ENCODE measurements at regions not wholly inside any gene's neighbourhood (a gene's known extent, or its start where the extent isn't known, plus 50 kb on each side); places are given as distances from the start of the nearest gene placed in this dataset.

GRCh38 chr2:107215401-107216350 lies 329.7 kb upstream of the ST6GAL2 start:
- DNase-seq (ENCODE audit: low read depth, low spot score): no peak

DNA sequence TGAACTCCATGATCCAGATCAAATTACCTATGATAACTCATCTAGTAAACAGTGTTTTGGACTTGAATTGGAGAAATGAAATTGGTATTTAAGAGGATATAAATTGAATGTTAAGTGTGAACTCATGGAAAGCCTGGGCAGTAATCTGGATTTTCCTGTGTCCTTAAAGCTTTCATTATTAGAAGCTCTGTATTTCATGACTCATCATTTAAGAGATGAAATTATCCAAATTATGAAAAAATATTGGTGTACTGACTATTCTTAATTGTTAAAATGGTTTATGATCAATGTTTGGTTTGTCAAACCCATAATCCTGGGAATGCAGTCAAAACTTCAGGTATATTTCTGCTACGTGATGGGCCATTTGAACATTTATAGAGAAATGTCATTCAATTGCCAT lies 332.2 kb upstream of the ST6GAL2 start:
- no peak for DNase-seq (ENCODE audit: low read depth, low spot score)

DNA sequence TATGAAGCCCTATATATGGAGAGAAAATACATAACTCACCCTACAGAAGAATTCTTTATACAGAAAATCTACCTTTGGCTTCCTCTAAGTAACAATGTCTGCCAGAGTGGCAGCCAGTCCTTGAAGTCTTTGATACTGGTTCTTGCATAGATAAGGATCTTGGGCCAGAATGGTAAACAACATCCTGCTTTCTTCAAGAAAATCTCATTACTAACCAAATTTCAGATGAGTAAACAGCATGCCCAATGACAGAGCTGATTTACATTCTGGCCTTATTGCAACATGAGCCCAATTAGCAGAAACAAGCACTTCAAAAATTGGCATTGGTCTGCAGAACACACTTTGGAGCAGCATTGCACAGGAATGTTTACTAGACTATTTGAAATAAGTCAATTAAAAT lies 336.5 kb upstream of the ST6GAL2 start:
- DNase-seq (ENCODE audit: low read depth, low spot score): no peak

DNA sequence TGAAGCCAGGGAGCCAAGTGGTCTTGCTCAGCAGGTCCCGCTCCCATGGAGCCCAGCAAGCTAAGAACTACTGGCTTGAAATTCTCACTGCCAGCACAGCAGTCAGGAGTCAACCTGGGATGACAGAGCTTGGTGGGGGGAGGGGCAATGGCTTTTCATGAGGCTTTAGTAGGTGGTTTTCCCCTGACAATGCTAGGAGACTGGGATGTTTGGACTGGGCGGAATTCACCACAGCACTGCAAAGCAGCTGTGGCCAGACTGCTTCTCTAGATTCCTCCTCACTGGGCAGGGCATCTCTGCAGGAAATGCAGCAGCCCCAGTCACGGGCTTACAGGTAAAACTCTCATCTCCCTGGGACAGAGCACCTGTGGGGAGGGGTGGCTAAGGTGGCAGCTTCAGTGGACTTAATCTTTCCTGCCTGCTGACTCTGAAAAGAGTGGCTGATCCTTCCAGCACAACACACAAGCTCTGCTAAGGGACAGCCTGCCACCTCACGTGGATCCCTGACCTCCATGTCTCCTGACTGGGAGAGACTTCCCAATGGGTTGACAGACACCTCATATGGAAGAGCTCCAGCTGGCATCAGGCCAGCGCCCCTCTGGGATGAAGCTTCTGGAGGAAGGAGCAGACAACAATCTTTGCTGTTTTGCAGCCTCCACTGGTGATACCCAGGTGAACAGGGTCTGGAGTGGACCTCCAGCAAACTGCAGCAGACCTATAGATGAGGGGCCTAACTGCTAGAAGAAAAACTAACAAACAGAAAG lies 349.7 kb upstream of the ST6GAL2 start:
- DNase-seq (ENCODE audit: low read depth, low spot score): no peak

DNA sequence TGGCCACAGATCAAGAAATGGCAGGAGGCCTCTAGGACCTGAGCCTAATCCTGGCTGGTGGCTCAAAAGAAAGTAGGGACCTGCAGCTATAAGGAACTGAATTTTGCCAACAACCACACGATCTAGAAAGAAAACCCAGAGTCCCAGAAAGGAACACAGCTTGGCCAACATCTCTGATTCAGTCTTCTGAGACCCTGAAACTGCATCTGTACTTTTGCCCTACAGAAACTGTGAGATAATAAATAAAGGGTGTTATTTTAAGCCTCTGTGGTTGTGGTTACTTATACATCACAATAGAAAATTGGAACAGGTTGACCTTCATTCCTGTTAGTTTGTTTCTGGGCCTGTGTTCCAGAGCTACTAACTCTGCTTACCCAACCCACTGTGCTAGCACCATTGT lies 356.8 kb upstream of the ST6GAL2 start:
- no peak for DNase-seq (ENCODE audit: low read depth, low spot score)

GRCh38 chr2:107248932-107249331 lies 363.0 kb upstream of the ST6GAL2 start:
- no peak for DNase-seq (ENCODE audit: low read depth, low spot score)

- DNase-seq (ENCODE audit: low read depth, low spot score): no peak
These were observed 369.8 kb upstream of the ST6GAL2 start for GRCh38 chr2:107255744-107256143.

- DNase-seq (ENCODE audit: low read depth, low spot score): no peak
These were observed 372.8 kb upstream of the ST6GAL2 start for GRCh38 chr2:107258531-107259407.

GRCh38 chr2:107259408-107260195 lies 373.6 kb upstream of the ST6GAL2 start:
- no peak for DNase-seq (ENCODE audit: low read depth, low spot score)

- no peak for DNase-seq (ENCODE audit: low read depth, low spot score)
These were observed 377.7 kb upstream of the ST6GAL2 start for GRCh38 chr2:107263628-107264027.

DNA sequence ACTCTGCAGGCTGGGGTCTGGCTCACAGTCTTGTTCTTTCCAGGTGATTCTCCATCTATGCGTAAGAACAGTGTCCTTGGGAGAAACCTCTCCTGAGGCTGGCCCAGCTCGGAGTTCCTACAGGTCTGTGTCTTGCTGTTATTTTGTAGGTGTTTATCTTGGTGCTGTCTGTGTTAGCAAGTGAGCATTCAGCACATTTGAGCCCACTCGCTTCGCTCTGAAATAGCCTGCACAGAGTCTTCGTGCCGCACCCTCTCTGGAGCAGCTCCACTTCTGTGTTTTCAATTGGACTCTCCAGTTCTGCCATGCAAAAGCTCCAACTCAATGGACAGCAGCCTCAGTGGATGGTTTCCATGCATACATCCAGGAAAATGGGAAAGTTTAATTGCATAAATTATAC lies 378.2 kb upstream of the ST6GAL2 start:
- no peak for DNase-seq (ENCODE audit: low read depth, low spot score)

- DNase-seq (ENCODE audit: low read depth, low spot score): no peak
These were observed 380.6 kb upstream of the ST6GAL2 start for GRCh38 chr2:107266555-107266954.

- no peak for DNase-seq (ENCODE audit: low read depth, low spot score)
These were observed 381.1 kb upstream of the ST6GAL2 start for GRCh38 chr2:107267086-107267485.

- DNase-seq (ENCODE audit: low read depth, low spot score): no peak
These were observed 390.1 kb upstream of the ST6GAL2 start for GRCh38 chr2:107276034-107276433.

DNA sequence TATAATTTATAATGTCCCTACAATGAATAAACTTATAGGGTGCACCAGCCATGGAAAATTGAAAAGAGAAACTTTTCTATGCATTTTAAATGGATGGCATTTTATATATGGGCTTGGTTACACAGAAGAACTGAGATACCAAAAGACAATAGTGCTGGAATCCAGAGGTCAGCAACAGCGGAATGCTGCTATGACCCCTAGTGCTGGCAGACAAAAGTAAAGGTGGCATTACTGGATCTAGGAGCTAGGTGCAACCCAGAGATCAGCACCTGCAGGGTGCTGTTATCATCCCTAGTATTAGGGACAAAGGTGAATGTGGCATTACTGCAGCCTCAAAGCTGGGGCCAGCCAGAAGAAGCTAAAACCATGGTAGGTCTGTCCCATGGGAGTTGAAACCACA lies 392.7 kb upstream of the ST6GAL2 start:
- no peak for DNase-seq (ENCODE audit: low read depth, low spot score)

GRCh38 chr2:107281637-107282036 lies 395.7 kb upstream of the ST6GAL2 start:
- DNase-seq (ENCODE audit: low read depth, low spot score): no peak

DNA sequence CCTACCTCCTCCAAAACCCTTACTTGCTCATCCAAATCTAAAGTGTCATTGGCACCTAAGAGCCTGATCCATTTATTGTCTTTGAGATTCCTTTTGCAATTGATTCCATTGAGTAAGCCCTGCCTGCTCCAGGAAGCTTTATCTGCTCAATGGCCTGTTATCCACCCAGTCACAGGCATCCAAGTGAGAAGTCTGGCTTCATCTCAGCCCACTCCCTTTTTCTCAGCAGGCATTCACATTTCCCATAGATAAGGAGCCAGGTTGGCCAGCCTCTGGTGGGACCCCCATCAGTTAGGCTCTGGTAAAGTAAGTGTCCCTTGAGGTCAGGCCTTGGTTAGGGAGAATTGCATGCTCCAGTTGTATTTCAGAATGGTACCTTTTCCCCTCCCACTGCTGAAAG lies 396.2 kb upstream of the ST6GAL2 start:
- DNase-seq (ENCODE audit: low read depth, low spot score): no peak

DNA sequence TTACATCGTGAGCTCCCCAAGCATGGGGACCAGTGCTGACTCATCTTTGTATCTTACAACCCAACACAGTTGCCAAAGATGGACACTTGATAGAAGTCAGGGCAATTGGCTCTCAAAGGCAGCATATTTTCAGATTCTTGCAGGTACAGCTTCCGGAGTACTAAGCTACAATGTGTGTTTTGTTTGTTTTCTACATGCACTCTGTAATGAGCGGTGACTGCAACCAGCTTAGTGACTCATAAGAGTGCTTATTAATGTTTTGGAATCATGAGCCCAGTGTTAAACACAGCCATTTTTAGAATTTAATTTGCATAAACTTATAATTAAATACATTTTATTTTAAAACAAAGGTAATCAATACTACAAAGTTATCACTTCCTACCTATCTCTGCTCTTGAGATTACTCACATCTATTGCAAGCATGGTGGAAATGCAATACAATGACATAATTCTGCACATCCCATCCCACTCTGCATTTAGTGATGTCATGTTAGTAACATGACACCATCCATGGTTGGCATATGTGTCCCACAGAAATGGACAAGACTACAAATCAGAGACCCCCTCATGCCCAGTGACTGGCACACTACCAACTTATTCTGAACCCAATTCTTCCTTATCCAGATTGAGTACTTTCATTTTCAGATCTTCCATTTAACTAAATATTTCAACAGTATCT lies 399.8 kb upstream of the ST6GAL2 start:
- no peak for DNase-seq (ENCODE audit: low read depth, low spot score)

DNA sequence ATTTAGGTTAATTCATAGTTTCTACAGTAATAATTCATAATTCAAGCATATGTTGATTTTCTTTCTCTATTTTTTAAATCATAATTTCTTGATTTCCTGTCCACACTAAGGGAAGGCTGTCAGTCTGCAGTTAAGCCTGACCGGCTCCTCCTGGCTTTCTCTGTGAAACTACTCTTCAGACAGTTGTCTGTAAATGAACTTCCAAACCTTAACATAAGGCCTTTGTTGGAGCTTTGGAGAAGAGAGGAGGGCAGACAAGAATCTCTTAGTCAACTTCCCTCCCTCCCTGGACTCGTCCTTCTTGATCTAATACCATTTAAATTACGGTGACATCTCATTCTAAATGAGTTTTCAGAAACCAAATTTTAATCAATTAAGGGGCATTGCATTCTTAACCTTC lies 404.1 kb upstream of the ST6GAL2 start:
- no peak for DNase-seq (ENCODE audit: low read depth, low spot score)

DNA sequence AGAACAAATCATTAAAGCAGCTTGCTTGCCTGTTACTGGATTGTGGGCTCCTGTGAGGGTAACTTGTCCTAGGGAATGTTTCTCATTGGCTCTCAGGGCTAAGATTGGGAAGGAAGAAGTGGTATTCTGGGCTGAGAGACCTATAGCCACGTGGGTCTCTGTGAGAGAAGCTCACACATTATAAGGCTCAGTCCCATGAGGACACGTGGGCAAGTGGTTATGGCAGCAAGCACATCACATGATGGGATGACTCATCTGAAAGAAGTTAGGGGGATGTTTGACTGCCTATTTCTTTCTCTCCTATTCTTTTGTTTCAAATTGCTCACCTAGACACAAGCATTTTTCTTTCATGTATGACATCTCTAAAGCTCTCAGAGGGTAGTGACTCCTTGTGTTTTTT lies 418.0 kb upstream of the ST6GAL2 start:
- no peak for DNase-seq (ENCODE audit: low read depth, low spot score)
